ENCODE measurements at regions not wholly inside any gene's neighbourhood (a gene's known extent, or its start where the extent isn't known, plus 50 kb on each side); places are given as distances from the start of the nearest gene placed in this dataset.

GRCh38 chr3:18634461-18634860 is 209.3 kb upstream of the SATB1 start:
- TF ChIP-seq POLR2A (IDR thresholded peaks at IDR 0.05; ENCODE audit: low read depth, low read length): no peak
- TF ChIP-seq, protein P1, sequence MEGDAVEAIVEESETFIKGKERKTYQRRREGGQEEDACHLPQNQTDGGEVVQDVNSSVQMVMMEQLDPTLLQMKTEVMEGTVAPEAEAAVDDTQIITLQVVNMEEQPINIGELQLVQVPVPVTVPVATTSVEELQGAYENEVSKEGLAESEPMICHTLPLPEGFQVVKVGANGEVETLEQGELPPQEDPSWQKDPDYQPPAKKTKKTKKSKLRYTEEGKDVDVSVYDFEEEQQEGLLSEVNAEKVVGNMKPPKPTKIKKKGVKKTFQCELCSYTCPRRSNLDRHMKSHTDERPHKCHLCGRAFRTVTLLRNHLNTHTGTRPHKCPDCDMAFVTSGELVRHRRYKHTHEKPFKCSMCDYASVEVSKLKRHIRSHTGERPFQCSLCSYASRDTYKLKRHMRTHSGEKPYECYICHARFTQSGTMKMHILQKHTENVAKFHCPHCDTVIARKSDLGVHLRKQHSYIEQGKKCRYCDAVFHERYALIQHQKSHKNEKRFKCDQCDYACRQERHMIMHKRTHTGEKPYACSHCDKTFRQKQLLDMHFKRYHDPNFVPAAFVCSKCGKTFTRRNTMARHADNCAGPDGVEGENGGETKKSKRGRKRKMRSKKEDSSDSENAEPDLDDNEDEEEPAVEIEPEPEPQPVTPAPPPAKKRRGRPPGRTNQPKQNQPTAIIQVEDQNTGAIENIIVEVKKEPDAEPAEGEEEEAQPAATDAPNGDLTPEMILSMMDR (conservative IDR thresholded peaks at IDR 0.05; ENCODE audit: low read depth, low read length): no peak
- H2BK5ac ChIP-seq (ENCODE audit: low read depth, low read length, poor library complexity, severe bottlenecking): no peak overlapping the region
- no peaks in the 10 kb centered on the region for H3K4me1 ChIP-seq (ENCODE audit: control insufficient read depth, insufficient read depth, low read length)
- no peak overlapping the region for H3K4ac ChIP-seq (ENCODE audit: low read depth, low read length)
- no peaks in the 10 kb centered on the region for H3K27me3 ChIP-seq (ENCODE audit: control insufficient read depth, insufficient read depth, low read length)
- CTCF ChIA-PET: no interaction called here
- H3K9me3 ChIP-seq (ENCODE audit: control insufficient read depth, insufficient read depth, low read length): peaks cover 2% of the 10 kb centered on the region
- H3K23ac ChIP-seq (ENCODE audit: low read depth, low read length): no peak overlapping the region
- H2BK20ac ChIP-seq (ENCODE audit: low read depth, low read length): no peak overlapping the region
- H3K36me3 ChIP-seq (ENCODE audit: control insufficient read depth, insufficient read depth, low read length): no peaks in the 10 kb centered on the region
- no peak overlapping the region for H2BK120ac ChIP-seq (ENCODE audit: low read depth, low read length)
- no peak overlapping the region for H4K8ac ChIP-seq (ENCODE audit: low read depth in 2 of 2, low read length in 2 of 2)
- H4K5ac ChIP-seq (ENCODE audit: low read depth, low read length): no peak overlapping the region
- H3K14ac ChIP-seq (replicated peaks; ENCODE audit: low read depth, low read length): no peak overlapping the region
- no peak overlapping the region for H2AFZ ChIP-seq (replicated peaks; ENCODE audit: low read length, poor library complexity)
- BruUV-seq (replicated peaks): no TSS peak
- no peak overlapping the region for H2BK15ac ChIP-seq (ENCODE audit: low read depth, low read length)
- POLR2A ChIA-PET (ENCODE audit: unreplicated experiment): no interaction called here
- in situ Hi-C loops (cut with MboI; ENCODE audit: low sequenced_read_pairs) (no loop called here), intact Hi-C loops (cut with micrococcal nuclease) (no loop called here), dilution Hi-C loops (cut with HindIII; ENCODE audit: low sequenced_read_pairs, unreplicated experiment) (no loop called here)
- H2AK9ac ChIP-seq (replicated peaks; ENCODE audit: low read depth, low read length, poor library complexity): no peak overlapping the region
- H2AK5ac ChIP-seq (ENCODE audit: low read depth, low read length): no peak overlapping the region
- H3K4me2 ChIP-seq (ENCODE audit: low read depth, low read length): no peak overlapping the region
- H3K4me3 ChIP-seq (ENCODE audit: insufficient read depth, low read depth, low read length): no peak overlapping the region
- H4K91ac ChIP-seq (ENCODE audit: insufficient read depth, low read depth, low read length): no peak overlapping the region
- DNase-seq (no peak), ATAC-seq (ENCODE audit: low read depth) (no peak)
- H3K79me1 ChIP-seq (ENCODE audit: low read depth in 1 of 2, low read length in 2 of 2): no peaks in the 10 kb centered on the region
- no peaks in the 10 kb centered on the region for H3K9me1 ChIP-seq (ENCODE audit: insufficient read depth, low read length)
- H3K27ac ChIP-seq (ENCODE audit: insufficient read depth, low read length): no peak overlapping the region
- H3K18ac ChIP-seq (ENCODE audit: low read depth, low read length): no peak overlapping the region
- no peak overlapping the region for H3K56ac ChIP-seq (ENCODE audit: extremely low read depth, insufficient read depth, low read length)
- H4K20me1 ChIP-seq (ENCODE audit: insufficient read depth, low read length): no peaks in the 10 kb centered on the region
- H3K9ac ChIP-seq (ENCODE audit: low read depth, low read length): no peak overlapping the region
- 17% methylated on average over 1 of the region's 6 CpGs; no CpG with 5 or more reads in 1 of the 2 experiments for WGBS, 2 experiments (ENCODE audit: extremely low coverage in 2 of 2, insufficient read length in 1 of 2)
